MCF 10A (cell line): ENCODE measurements at regions not wholly inside any gene's neighbourhood (a gene's known extent, or its start where the extent isn't known, plus 50 kb on each side); places are given as distances from the start of the nearest gene placed in this dataset.

ENCODE experiments used
- BruUV-seq: library from RNA; stranded (reverse); fragments of 400-500 nt; replicated peaks from 2 replicates; lab custom pipeline; 2021; lab: Mats Ljungman, UMichigan
- CTCF ChIA-PET: fragments of 300-600 bp; sonication (Branson Sonifier 250); formaldehyde crosslinking; extraction: SDS; loops from one replicate; lab custom pipeline; 2021; ENCODE audit warnings: antibody characterized with exemption, inconsistent platforms; lab: Yijun Ruan, JAX
- POLR2A ChIA-PET: fragments of 300-600, 350-650 bp; sonication (Branson Sonifier 250); formaldehyde crosslinking; extraction: SDS; loops from one replicate; lab custom pipeline; 2020; ENCODE audit warnings: antibody characterized with exemption, inconsistent platforms; lab: Yijun Ruan, JAX
- DNase-seq: peaks from one replicate; pipeline ENCODE4 v3.0.0-alpha.2; 2018; ENCODE audit not compliant: unreplicated experiment
- H3K27ac Mint-ChIP-seq: one replicate; pipeline ENCODE4 v1.8.0; 2022; ENCODE audit warnings: mild to moderate bottlenecking, low read depth, mixed read lengths; ENCODE audit not compliant: unreplicated experiment
- H3K27me3 Mint-ChIP-seq: one replicate; pipeline ENCODE4 v1.8.0; 2022; ENCODE audit warnings: mixed read lengths; ENCODE audit not compliant: insufficient read depth, unreplicated experiment
- H3K36me3 Mint-ChIP-seq: one replicate; pipeline ENCODE4 v1.8.0; 2022; ENCODE audit warnings: mild to moderate bottlenecking, moderate library complexity, mixed read lengths; ENCODE audit not compliant: insufficient read depth, unreplicated experiment
- H3K4me1 Mint-ChIP-seq: one replicate; pipeline ENCODE4 v1.8.0; 2022; ENCODE audit warnings: mixed read lengths; ENCODE audit not compliant: insufficient read depth, unreplicated experiment
- H3K4me3 Mint-ChIP-seq: one replicate; pipeline ENCODE4 v1.8.0; 2022; ENCODE audit warnings: mild to moderate bottlenecking, moderate library complexity, mixed read lengths; ENCODE audit not compliant: unreplicated experiment
- H3K9me3 Mint-ChIP-seq: one replicate; pipeline ENCODE4 v1.8.0; 2022; ENCODE audit warnings: mixed read lengths; ENCODE audit not compliant: unreplicated experiment
- CTCF ChIP-seq: fragments of 200-600 bp; IDR thresholded peaks from one replicate; pipeline ENCODE4 v1.8.0; 2022; ENCODE audit warnings: antibody characterized with exemption, mild to moderate bottlenecking; ENCODE audit not compliant: unreplicated experiment
- intact Hi-C: fragments of 100-400 bp; cut with micrococcal nuclease; formaldehyde crosslinking; loops from 2 replicates; pipeline ENCODE4 v1.14.1; 2022

DNA sequence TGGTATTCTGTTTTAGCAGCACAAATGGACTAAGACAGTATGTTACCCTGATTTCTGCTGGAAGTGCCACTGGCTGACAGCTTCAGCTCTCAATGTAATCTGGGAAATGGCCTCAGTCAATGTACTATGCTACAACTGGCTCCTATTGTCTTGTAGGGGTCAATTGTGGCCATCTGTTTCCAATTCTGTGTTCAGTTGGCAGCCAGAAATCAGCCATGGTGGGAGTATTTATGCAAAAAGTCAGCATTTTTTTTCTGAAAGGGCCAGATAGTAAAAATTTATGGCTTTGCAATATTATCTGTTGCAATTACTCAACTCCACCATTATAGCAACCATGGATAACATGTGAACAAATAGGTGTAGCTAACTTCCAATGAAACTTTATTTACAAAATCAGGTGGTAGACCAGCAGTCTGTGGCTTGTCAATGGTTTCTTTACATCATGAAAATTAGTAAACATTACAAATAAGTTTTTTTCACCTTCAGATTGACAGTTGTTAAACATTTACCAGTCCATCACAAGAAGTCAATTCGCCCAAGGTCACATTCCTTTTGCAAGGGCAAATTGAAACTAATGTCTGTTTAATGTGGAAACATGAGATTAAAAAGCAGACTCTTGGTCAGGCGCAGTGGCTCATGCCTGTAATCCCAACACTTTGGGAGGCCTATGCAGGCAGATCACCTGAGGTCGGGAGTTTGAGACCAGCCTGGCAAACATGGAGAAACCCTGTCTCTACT, 58.3 kb upstream of the TSHZ2 start:
- Mint-ChIP-seq H3K4me3 (no peak overlapping the region), H3K36me3 (no peaks in the 10 kb centered on the region), H3K9me3 (peaks cover 7% of the 10 kb centered on the region), H3K4me1 (peaks cover 3% of the 10 kb centered on the region), H3K27me3 (no peaks in the 10 kb centered on the region), H3K27ac (no peak overlapping the region)
- intact Hi-C loops = no loop called here
- no TSS peak for BruUV-seq
- CTCF ChIA-PET = interaction anchor here (0.6 to 0.9 kb wide), 4 partner anchors 9 to 282 kb away, joined by 3 to 5 read pairs (median 4); no protein-coding TSS in a partner anchor
- DNase-seq = no peak
- no peak for TF ChIP-seq CTCF
- POLR2A ChIA-PET = interaction anchor here (0.5 kb wide), 1 partner anchor 1078 kb away, joined by 3 read pairs; no protein-coding TSS in a partner anchor

DNA sequence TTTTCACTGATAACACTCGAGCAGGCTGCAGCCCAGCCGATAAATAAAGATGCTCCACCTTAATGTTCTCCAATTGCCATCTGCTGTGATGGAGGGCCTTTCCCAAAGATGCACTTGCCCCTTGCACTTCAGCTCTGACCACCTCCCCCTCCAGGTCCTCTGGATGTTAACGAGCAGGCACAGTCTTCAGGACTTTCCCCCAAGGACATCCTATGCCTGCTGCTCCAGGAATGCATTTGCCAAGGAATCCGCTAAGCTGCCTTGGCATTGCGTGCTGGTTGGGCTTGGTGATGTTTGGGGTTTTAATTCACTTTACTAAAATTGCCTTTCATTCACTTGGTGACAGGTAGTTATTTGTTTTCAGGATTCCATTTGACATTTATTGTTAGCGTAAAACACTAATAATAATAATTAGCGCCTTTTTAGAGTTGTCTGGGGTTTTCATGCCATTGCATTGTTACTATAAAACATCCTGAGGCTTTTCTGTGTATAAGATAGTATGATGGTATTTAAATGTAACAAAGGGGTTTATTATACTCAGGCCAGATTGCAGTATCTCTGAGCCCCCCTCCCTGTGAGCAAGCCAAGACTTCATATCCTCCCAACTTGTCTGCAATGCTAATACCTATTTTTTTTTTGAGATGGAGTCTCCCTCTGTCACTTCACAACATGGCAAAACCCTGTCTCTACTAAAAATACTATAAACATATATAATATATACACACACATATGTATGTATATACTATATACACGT, 66.7 kb upstream of the TSHZ2 start:
- no TSS peak for BruUV-seq
- ChIA-PET CTCF (interaction anchor here (0.6 kb wide), 1 partner anchor 9 kb away, joined by 5 read pairs; no protein-coding TSS in a partner anchor), POLR2A (interaction anchor here (0.7 kb wide), 1 partner anchor 655 kb away, joined by 3 read pairs; no protein-coding TSS in a partner anchor)
- Mint-ChIP-seq H3K27me3 (peaks cover 11% of the 10 kb centered on the region), H3K4me1 (peaks cover 7% of the 10 kb centered on the region), H3K27ac (no peak overlapping the region), H3K36me3 (no peaks in the 10 kb centered on the region), H3K9me3 (no peaks in the 10 kb centered on the region), H3K4me3 (no peak overlapping the region)
- no peak for TF ChIP-seq CTCF
- intact Hi-C loops = no loop called here
- no peak for DNase-seq

DNA sequence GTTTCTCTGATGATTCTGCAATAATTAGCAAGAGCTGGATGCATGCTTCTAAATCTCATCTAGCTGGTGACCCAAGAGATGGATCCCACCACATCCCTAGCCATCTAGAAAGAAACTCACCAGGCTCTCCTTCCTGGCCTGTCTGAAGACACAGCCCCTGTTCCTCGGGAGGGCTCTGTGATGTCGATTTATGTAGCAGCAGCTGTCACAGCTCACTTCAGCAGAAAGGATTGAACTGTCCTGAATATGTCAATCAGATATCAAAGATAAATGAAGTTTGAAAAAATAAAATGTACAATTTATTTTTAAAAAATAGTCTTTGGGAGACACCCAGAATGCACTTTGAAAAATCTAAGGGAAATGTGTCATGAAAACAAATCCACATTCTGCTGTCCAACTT, 67.3 kb upstream of the TSHZ2 start:
- no peak for TF ChIP-seq CTCF
- CTCF ChIA-PET = interaction anchor here (0.6 kb wide), 2 partner anchors 9 to 174 kb away, joined by 3 to 5 read pairs; no protein-coding TSS in a partner anchor
- BruUV-seq = no TSS peak
- intact Hi-C loops = no loop called here
- peaks cover 7% of the 10 kb centered on the region for H3K4me1 Mint-ChIP-seq
- POLR2A ChIA-PET = interaction anchor here (0.7 kb wide), 2 partner anchors 169 to 654 kb away, joined by 3 read pairs; no protein-coding TSS in a partner anchor
- DNase-seq = no peak
- no peaks in the 10 kb centered on the region for H3K9me3 Mint-ChIP-seq
- no peaks in the 10 kb centered on the region for H3K36me3 Mint-ChIP-seq
- H3K27me3 Mint-ChIP-seq = peaks cover 11% of the 10 kb centered on the region
- H3K27ac Mint-ChIP-seq = no peak overlapping the region
- no peak overlapping the region for H3K4me3 Mint-ChIP-seq

DNA sequence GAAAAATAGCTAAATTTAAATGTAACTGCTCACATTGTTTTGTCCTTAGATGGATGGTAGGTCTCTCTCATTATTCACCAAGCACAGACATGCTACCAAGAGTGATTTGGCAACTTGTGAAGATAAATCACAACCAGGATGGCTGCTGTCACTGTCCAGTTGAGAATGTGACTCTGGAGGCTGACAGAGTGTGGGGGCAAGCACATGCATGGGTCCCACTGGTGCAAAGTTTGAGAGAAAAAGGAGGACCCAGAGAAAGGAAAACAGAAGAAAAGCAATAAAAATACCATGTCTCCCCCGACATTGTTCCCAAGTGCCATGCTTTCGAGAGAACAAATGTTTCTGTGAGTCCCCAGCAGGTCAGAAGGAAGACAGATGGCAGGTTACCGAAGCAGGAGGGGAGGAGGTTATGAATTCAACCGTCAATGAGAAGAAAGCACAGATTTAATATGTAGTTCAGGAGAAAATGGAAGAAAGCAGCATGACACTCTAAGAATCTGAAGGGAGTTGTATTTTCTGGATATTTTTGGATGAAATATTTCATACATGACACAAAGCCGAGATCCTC, 73.0 kb upstream of the TSHZ2 start:
- TF ChIP-seq CTCF = no peak
- Mint-ChIP-seq H3K4me1 (peaks cover 7% of the 10 kb centered on the region), H3K27me3 (peaks cover 5% of the 10 kb centered on the region), H3K36me3 (no peaks in the 10 kb centered on the region), H3K4me3 (no peak overlapping the region), H3K27ac (no peak overlapping the region), H3K9me3 (no peaks in the 10 kb centered on the region)
- ChIA-PET CTCF (no interaction called here), POLR2A (no interaction called here)
- intact Hi-C loops = no loop called here
- no TSS peak for BruUV-seq
- no peak for DNase-seq
